GM12878 (cell line): ENCODE measurements at regions not wholly inside any gene's neighbourhood (a gene's known extent, or its start where the extent isn't known, plus 50 kb on each side); places are given as distances from the start of the nearest gene placed in this dataset.

ENCODE experiments used
- ATAC-seq: fragments of 200-7000 bp; cut with Tn5 transposase; 3 replicates; pipeline ENCODE4 v1.9.1; 2020; ENCODE audit warnings: mild to moderate bottlenecking, moderate library complexity
- BruUV-seq: library from RNA; stranded (reverse); fragments of 400-500 nt; replicated peaks from 2 replicates; lab custom pipeline; 2021; lab: Mats Ljungman, UMichigan
- CTCF ChIA-PET: fragments of 300-600 bp; sonication (Branson Sonifier 250); formaldehyde crosslinking; extraction: SDS; loops from one replicate; lab custom pipeline; 2021; ENCODE audit warnings: inconsistent platforms; lab: Yijun Ruan, JAX
- POLR2A ChIA-PET: fragments of 350-600 bp; formaldehyde crosslinking; extraction: SDS; loops from one replicate; lab custom pipeline; 2021; ENCODE audit warnings: inconsistent platforms; lab: Charles Lee
- RAD21 ChIA-PET: fragments of 300-600 bp; sonication (Branson Sonifier 250); formaldehyde crosslinking; loops from one replicate; lab custom pipeline; 2023; ENCODE audit warnings: antibody characterized with exemption; ENCODE audit not compliant: unreplicated experiment; lab: Charles Lee
- SMC1A ChIA-PET: fragments of 300-600 bp; sonication (Branson Sonifier 250); formaldehyde crosslinking; loops from one replicate; lab custom pipeline; 2023; ENCODE audit not compliant: unreplicated experiment, uncharacterized antibody; lab: Charles Lee
- DNase-seq: peaks from one replicate; pipeline ENCODE4 v3.0.0-alpha.2; 2011; ENCODE audit warnings: low read depth, low spot score
- FAIRE-seq: peaks from 3 replicates; lab custom pipeline; 2011; peaks lifted over from hg19 to GRCh38; lab: Jason Lieb, UNC
- H2AFZ ChIP-seq: 2 replicates; pipeline ENCODE4 v1.6.0; 2011; ENCODE audit warnings: low read depth, low read length, control low read depth; ENCODE audit not compliant: control insufficient read depth
- H3K27ac ChIP-seq: 2 replicates; pipeline ENCODE4 v1.5.1; 2011; ENCODE audit warnings: control low read depth; ENCODE audit not compliant: control insufficient read depth, insufficient read depth
- H3K27me3 ChIP-seq, 2 experiments: replicated peaks in 1 of 2; 2 replicates each; pipeline versions ENCODE4 v1.6.0 to v1.6.1; 2011; ENCODE audit warnings: low read length in 1 of 2; ENCODE audit not compliant: control insufficient read depth in 2 of 2, insufficient read depth in 2 of 2
- H3K36me3 ChIP-seq, 2 experiments: 2 replicates each; pipeline ENCODE4 v1.5.1; 2011; ENCODE audit warnings: low read length in 1 of 2; ENCODE audit not compliant: control insufficient read depth in 2 of 2, insufficient read depth in 2 of 2
- H3K4me1 ChIP-seq: 2 replicates; pipeline ENCODE4 v1.6.1; 2011; ENCODE audit warnings: mild to moderate bottlenecking, low read length, moderate library complexity, mixed read lengths; ENCODE audit not compliant: control insufficient read depth, insufficient read depth
- H3K4me2 ChIP-seq: 2 replicates; pipeline ENCODE4 v1.6.0; 2011; ENCODE audit warnings: control low read depth; ENCODE audit not compliant: control insufficient read depth, insufficient read depth
- H3K4me3 ChIP-seq: fragments of 200-600 bp; sonication (generic); 2 replicates; pipeline ENCODE4 v1.5.1; 2016
- H3K79me2 ChIP-seq: 2 replicates; pipeline ENCODE4 v1.6.0; 2011; ENCODE audit warnings: low read length; ENCODE audit not compliant: control insufficient read depth, insufficient read depth
- H3K9ac ChIP-seq: 2 replicates; pipeline ENCODE4 v1.8.0; 2011; ENCODE audit warnings: low read length, control low read depth, mixed read lengths; ENCODE audit not compliant: control insufficient read depth, insufficient read depth
- H3K9me3 ChIP-seq: replicated peaks from 3 replicates; pipeline ENCODE4 v1.5.1; 2011; ENCODE audit warnings: mild to moderate bottlenecking, low read length; ENCODE audit not compliant: control insufficient read depth, insufficient read depth
- H4K20me1 ChIP-seq: 2 replicates; pipeline ENCODE4 v1.6.0; 2011; ENCODE audit not compliant: control insufficient read depth, insufficient read depth
- EP300 ChIP-seq, 2 experiments: fragments of 150-350 bp in 1 of 2; IDR thresholded peaks; 2 replicates each; pipeline ENCODE4 v1.6.1; 2011 to 2012; ENCODE audit warnings: low read depth in 2 of 2, low read length in 2 of 2, borderline replicate concordance in 1 of 2, improper control_type of control experiment in 1 of 2, inconsistent platforms in 1 of 2; ENCODE audit not compliant: control insufficient read depth in 1 of 2
- FOXM1 ChIP-seq: IDR thresholded peaks from 2 replicates; pipeline ENCODE4 v1.6.1; 2012; ENCODE audit warnings: low read depth, mild to moderate bottlenecking, inconsistent platforms, low read length, moderate library complexity
- HDAC6 ChIP-seq: fragments of 200-600 bp; sonication (generic); IDR thresholded peaks from one replicate; pipeline ENCODE4 v1.8.0; 2017; ENCODE audit warnings: antibody characterized with exemption; ENCODE audit not compliant: unreplicated experiment
- KAT2A ChIP-seq: conservative IDR thresholded peaks from 2 replicates; pipeline ENCODE4 v1.6.1; 2011; ENCODE audit warnings: low read depth, low read length; ENCODE audit not compliant: control insufficient read depth
- MXI1 ChIP-seq: fragments of 150-350 bp; IDR thresholded peaks from 2 replicates; pipeline ENCODE4 v1.6.1; 2011; ENCODE audit warnings: low read depth, mild to moderate bottlenecking, inconsistent platforms, low read length, improper control_type of control experiment
- NBN ChIP-seq: fragments of 450-650 bp; IDR thresholded peaks from 2 replicates; pipeline ENCODE4 v1.6.1; 2016
- NR2C2 ChIP-seq: IDR thresholded peaks from 2 replicates; pipeline ENCODE4 v1.6.1; 2011; ENCODE audit warnings: borderline replicate concordance, low read depth; ENCODE audit not compliant: control insufficient read depth, insufficient read length
- POLR2A ChIP-seq: IDR thresholded peaks from 2 replicates; pipeline ENCODE4 v1.6.1; 2011; ENCODE audit warnings: low read depth, mild to moderate bottlenecking, low read length
- RB1 ChIP-seq: fragments of 450-650 bp; formaldehyde crosslinking; IDR thresholded peaks from 2 replicates; pipeline ENCODE4 v1.6.1; 2017; ENCODE audit warnings: mild to moderate bottlenecking, borderline replicate concordance
- SIN3A ChIP-seq: IDR thresholded peaks from 2 replicates; pipeline ENCODE4 v1.6.1; 2012; ENCODE audit warnings: low read depth, low read length, improper control_type of control experiment
- SMARCA5 ChIP-seq: fragments of 450-650 bp; IDR thresholded peaks from 2 replicates; pipeline ENCODE4 v1.6.1; 2017; ENCODE audit warnings: mild to moderate bottlenecking
- SREBF1 ChIP-seq: IDR thresholded peaks from 2 replicates; pipeline ENCODE4 v1.6.1; 2012; ENCODE audit warnings: mild to moderate bottlenecking, low read length
- SREBF2 ChIP-seq: IDR thresholded peaks from 2 replicates; pipeline ENCODE4 v1.6.1; 2012; ENCODE audit warnings: mild to moderate bottlenecking, low read length
- SRF ChIP-seq, 2 experiments: IDR thresholded peaks; 2 replicates each; pipeline ENCODE4 v1.6.1; 2011; ENCODE audit warnings: low read depth in 2 of 2, low read length in 2 of 2, mild to moderate bottlenecking in 1 of 2, moderate library complexity in 1 of 2
- SUZ12 ChIP-seq: fragments of 200-600 bp; sonication (generic); IDR thresholded peaks from one replicate; pipeline ENCODE4 v1.6.1; 2018; ENCODE audit warnings: antibody characterized with exemption, mild to moderate bottlenecking; ENCODE audit not compliant: unreplicated experiment
- TCF12 ChIP-seq: IDR thresholded peaks from 2 replicates; pipeline ENCODE4 v1.6.1; 2011; ENCODE audit warnings: low read depth, mild to moderate bottlenecking, low read length
- WGBS: methylation state at CpG from one replicate; pipeline ENCODE4 v1.1.6; 2016; ENCODE audit warnings: low lambda C conversion rate; ENCODE audit not compliant: insufficient replicate concordance, insufficient coverage; ENCODE audit errors: missing lambda C conversion rate; 5-methylcytosine and 5-hydroxymethylcytosine counted together
- in situ Hi-C: fragments of 300-500 bp; cut with MboI; formaldehyde crosslinking; loops from 9 replicates; pipeline ENCODE4 v1.14.3; 2018; ENCODE audit warnings: mixed read lengths
- intact Hi-C: fragments of 100-400 bp; cut with micrococcal nuclease; formaldehyde crosslinking; loops from one replicate; pipeline ENCODE4 v1.14.2; 2022; ENCODE audit not compliant: unreplicated experiment
- TF ChIP-seq, protein P1 (sequence below): fragments of 450-650 bp; IDR thresholded peaks from 2 replicates; pipeline ENCODE4 v1.6.1; 2016; ENCODE audit warnings: mild to moderate bottlenecking, moderate library complexity, borderline replicate concordance
- TF ChIP-seq, protein P2 (sequence below), 3 experiments: IDR thresholded peaks in 2 of 3; conservative IDR thresholded peaks in 1 of 3; 2 replicates each; pipeline ENCODE4 v1.5.1; 2011; ENCODE audit warnings: low read depth in 3 of 3, low read length in 3 of 3, mild to moderate bottlenecking in 3 of 3, control low read depth in 2 of 3, moderate library complexity in 2 of 3, inconsistent platforms in 1 of 3, mixed read lengths in 1 of 3; ENCODE audit not compliant: control insufficient read depth in 2 of 3, insufficient read depth in 1 of 3; ENCODE audit errors: extremely low read depth in 1 of 3
- TF ChIP-seq, protein P3 (sequence below): IDR thresholded peaks from 2 replicates; pipeline ENCODE4 v1.6.1; 2011; ENCODE audit warnings: borderline replicate concordance, low read depth, mild to moderate bottlenecking, moderate library complexity, mixed read lengths, low read length; ENCODE audit not compliant: insufficient read depth; ENCODE audit errors: extremely low read length

DNA sequence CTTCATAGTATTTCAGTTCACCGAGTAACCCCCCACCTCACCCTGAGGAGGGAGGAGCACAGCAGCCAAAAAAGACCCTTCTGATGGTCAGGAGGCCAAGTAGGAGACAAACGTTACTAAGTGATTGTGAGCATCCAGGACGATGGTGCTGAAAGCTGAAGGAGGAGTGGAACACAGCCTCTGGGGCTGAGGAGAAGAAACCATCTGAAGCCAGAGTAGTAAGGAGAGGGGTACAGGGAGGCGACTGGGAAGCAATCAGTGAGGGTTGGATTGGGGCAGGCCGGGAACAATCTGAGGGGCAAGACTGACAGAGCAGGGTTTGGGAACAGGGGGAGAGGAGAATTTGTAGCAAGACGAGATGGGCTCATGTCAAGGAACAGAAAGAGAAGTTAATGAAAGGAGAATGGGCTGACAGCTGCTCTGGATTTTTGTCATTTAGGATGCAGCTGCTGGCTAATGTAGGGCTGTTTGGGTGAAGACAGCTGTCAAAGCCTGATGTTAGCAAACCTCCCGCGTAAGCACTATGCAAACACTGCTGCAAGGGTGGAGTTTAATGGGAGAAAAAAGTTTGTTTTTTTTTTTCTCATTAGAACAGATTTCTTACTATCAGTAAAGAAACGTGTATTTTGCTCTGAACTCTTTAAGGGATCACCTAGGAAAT is 622.2 kb downstream of the EDEM1 start:
- H3K27me3 ChIP-seq = no peaks in the 10 kb centered on the region
- POLR2A ChIA-PET = no interaction called here
- CTCF ChIA-PET = no interaction called here
- RAD21 ChIA-PET = no interaction called here
- DNase-seq (no peak), ATAC-seq (no peak), FAIRE-seq (no peak)
- H2AFZ ChIP-seq = no peak overlapping the region
- H3K79me2 ChIP-seq = no peaks in the 10 kb centered on the region
- no peak overlapping the region for H3K4me3 ChIP-seq
- no peaks in the 10 kb centered on the region for H3K9me3 ChIP-seq
- no peak overlapping the region for H3K27ac ChIP-seq
- no peaks in the 10 kb centered on the region for H3K36me3 ChIP-seq
- SMC1A ChIA-PET = no interaction called here
- no TSS peak for BruUV-seq
- TF ChIP-seq NBN = no peak
- no peak for TF ChIP-seq SMARCA5
- TF ChIP-seq SRF (IDR thresholded peaks at IDR 0.05; ENCODE audit: low read depth in 2 of 2, low read length in 2 of 2) = no peak
- no peak for TF ChIP-seq SIN3A
- TF ChIP-seq, protein P1, sequence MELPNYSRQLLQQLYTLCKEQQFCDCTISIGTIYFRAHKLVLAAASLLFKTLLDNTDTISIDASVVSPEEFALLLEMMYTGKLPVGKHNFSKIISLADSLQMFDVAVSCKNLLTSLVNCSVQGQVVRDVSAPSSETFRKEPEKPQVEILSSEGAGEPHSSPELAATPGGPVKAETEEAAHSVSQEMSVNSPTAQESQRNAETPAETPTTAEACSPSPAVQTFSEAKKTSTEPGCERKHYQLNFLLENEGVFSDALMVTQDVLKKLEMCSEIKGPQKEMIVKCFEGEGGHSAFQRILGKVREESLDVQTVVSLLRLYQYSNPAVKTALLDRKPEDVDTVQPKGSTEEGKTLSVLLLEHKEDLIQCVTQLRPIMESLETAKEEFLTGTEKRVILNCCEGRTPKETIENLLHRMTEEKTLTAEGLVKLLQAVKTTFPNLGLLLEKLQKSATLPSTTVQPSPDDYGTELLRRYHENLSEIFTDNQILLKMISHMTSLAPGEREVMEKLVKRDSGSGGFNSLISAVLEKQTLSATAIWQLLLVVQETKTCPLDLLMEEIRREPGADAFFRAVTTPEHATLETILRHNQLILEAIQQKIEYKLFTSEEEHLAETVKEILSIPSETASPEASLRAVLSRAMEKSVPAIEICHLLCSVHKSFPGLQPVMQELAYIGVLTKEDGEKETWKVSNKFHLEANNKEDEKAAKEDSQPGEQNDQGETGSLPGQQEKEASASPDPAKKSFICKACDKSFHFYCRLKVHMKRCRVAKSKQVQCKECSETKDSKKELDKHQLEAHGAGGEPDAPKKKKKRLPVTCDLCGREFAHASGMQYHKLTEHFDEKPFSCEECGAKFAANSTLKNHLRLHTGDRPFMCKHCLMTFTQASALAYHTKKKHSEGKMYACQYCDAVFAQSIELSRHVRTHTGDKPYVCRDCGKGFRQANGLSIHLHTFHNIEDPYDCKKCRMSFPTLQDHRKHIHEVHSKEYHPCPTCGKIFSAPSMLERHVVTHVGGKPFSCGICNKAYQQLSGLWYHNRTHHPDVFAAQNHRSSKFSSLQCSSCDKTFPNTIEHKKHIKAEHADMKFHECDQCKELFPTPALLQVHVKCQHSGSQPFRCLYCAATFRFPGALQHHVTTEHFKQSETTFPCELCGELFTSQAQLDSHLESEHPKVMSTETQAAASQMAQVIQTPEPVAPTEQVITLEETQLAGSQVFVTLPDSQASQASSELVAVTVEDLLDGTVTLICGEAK = no peak
- TF ChIP-seq POLR2A = no peak
- TF ChIP-seq EP300 (IDR thresholded peaks at IDR 0.05; ENCODE audit: borderline replicate concordance in 1 of 2, control insufficient read depth in 1 of 2, low read depth in 2 of 2, low read length in 2 of 2) = no peak
- no peak for TF ChIP-seq SUZ12
- TF ChIP-seq, protein P2, sequence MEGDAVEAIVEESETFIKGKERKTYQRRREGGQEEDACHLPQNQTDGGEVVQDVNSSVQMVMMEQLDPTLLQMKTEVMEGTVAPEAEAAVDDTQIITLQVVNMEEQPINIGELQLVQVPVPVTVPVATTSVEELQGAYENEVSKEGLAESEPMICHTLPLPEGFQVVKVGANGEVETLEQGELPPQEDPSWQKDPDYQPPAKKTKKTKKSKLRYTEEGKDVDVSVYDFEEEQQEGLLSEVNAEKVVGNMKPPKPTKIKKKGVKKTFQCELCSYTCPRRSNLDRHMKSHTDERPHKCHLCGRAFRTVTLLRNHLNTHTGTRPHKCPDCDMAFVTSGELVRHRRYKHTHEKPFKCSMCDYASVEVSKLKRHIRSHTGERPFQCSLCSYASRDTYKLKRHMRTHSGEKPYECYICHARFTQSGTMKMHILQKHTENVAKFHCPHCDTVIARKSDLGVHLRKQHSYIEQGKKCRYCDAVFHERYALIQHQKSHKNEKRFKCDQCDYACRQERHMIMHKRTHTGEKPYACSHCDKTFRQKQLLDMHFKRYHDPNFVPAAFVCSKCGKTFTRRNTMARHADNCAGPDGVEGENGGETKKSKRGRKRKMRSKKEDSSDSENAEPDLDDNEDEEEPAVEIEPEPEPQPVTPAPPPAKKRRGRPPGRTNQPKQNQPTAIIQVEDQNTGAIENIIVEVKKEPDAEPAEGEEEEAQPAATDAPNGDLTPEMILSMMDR (IDR thresholded peaks at IDR 0.05 in 2 of 3, conservative IDR thresholded peaks at IDR 0.05 in 1 of 3; ENCODE audit: control insufficient read depth in 2 of 3, extremely low read depth in 1 of 3, insufficient read depth in 1 of 3, low read depth in 3 of 3, low read length in 3 of 3) = no peak
- TF ChIP-seq KAT2A = no peak
- TF ChIP-seq FOXM1 = no peak
- TF ChIP-seq SREBF1 = no peak
- TF ChIP-seq NR2C2 = no peak
- TF ChIP-seq RB1 = no peak
- TF ChIP-seq HDAC6 = no peak
- no peak for TF ChIP-seq TCF12
- no peak for TF ChIP-seq MXI1
- TF ChIP-seq, protein P3, sequence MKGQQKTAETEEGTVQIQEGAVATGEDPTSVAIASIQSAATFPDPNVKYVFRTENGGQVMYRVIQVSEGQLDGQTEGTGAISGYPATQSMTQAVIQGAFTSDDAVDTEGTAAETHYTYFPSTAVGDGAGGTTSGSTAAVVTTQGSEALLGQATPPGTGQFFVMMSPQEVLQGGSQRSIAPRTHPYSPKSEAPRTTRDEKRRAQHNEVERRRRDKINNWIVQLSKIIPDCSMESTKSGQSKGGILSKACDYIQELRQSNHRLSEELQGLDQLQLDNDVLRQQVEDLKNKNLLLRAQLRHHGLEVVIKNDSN = no peak
- no peak for TF ChIP-seq SREBF2
- 24% methylated on average over 9 of the region's 9 CpGs for WGBS
- H3K9ac ChIP-seq = no peak overlapping the region
- H3K4me2 ChIP-seq = no peak overlapping the region
- intact Hi-C loops (no loop called here), in situ Hi-C loops (no loop called here)
- no peaks in the 10 kb centered on the region for H4K20me1 ChIP-seq
- H3K4me1 ChIP-seq = no peaks in the 10 kb centered on the region
